ENCODE measurements at regions not wholly inside any gene's neighbourhood (a gene's known extent, or its start where the extent isn't known, plus 50 kb on each side); places are given as distances from the start of the nearest gene placed in this dataset.

- no peak for TF ChIP-seq POLR2A (IDR thresholded peaks at IDR 0.05)
- TF ChIP-seq CTCF (IDR thresholded peaks at IDR 0.05) = no peak
Measured at GRCh38 chr21:32196001-32196400, 82.8 kb downstream of the MIS18A start.

All from ovary (tissue), 3 donors.